Nephron progenitor cell (in vitro differentiated cells): ENCODE measurements at regions not wholly inside any gene's neighbourhood (a gene's known extent, or its start where the extent isn't known, plus 50 kb on each side); places are given as distances from the start of the nearest gene placed in this dataset.

ENCODE experiments used
- DNase-seq: peaks from one replicate; pipeline ENCODE4 v3.0.0; 2021
- H3K27ac Mint-ChIP-seq: 2 replicates; pipeline ENCODE4 v1.8.0; 2021; ENCODE audit warnings: mild to moderate bottlenecking, moderate library complexity, mixed read lengths
- H3K27me3 Mint-ChIP-seq: 2 replicates; pipeline ENCODE4 v1.8.0; 2021; ENCODE audit warnings: mild to moderate bottlenecking, low read depth, mixed read lengths; ENCODE audit not compliant: poor library complexity
- H3K36me3 Mint-ChIP-seq: 2 replicates; pipeline ENCODE4 v1.8.0; 2021; ENCODE audit warnings: low read depth, mixed read lengths
- H3K4me1 Mint-ChIP-seq: 2 replicates; pipeline ENCODE4 v1.8.0; 2021; ENCODE audit warnings: mixed read lengths
- H3K4me3 Mint-ChIP-seq: 2 replicates; pipeline ENCODE4 v1.8.0; 2021; ENCODE audit warnings: mild to moderate bottlenecking, moderate library complexity, mixed read lengths
- H3K9me3 Mint-ChIP-seq: 2 replicates; pipeline ENCODE4 v1.8.0; 2021; ENCODE audit warnings: mild to moderate bottlenecking, moderate library complexity, mixed read lengths
- CTCF ChIP-seq: fragments of 200-600 bp; sonication (generic); IDR thresholded peaks from 2 replicates; pipeline ENCODE4 v1.5.0; 2021; ENCODE audit warnings: antibody characterized with exemption

GRCh38 chrX:126886997-126887396 is 67.5 kb downstream of the PRR32 start:
- Mint-ChIP-seq H3K27ac (no peak overlapping the region), H3K9me3 (peaks cover 37% of the 10 kb centered on the region), H3K4me1 (no peaks in the 10 kb centered on the region), H3K27me3 (no peaks in the 10 kb centered on the region), H3K36me3 (no peaks in the 10 kb centered on the region), H3K4me3 (no peak overlapping the region)
- TF ChIP-seq CTCF: no peak
- DNase-seq: no peak

DNA sequence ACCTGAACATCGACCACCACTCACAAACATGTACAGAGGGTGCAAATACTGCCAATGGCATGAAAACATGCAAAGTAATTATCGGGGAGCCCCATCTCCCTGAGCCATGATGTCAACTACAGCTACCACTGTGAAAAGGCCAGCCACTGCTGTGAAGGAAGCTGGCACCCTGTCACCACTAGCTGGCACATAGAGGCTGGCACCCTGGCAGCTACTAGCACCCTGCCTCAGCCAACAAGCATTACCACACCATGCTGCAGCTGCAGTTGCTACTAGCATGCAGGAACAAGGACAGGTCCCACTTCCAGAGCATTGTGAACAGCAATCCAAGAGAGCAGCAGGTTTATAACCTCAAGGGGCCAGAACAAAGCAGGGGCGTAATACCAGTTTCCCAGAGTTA is 81.4 kb downstream of the PRR32 start:
- Mint-ChIP-seq H3K4me3 (no peak overlapping the region), H3K27ac (no peak overlapping the region), H3K27me3 (peaks cover 4% of the 10 kb centered on the region), H3K9me3 (peaks cover 23% of the 10 kb centered on the region), H3K4me1 (peaks cover 5% of the 10 kb centered on the region), H3K36me3 (peaks cover 7% of the 10 kb centered on the region)
- DNase-seq: no peak
- no peak for TF ChIP-seq CTCF

DNA sequence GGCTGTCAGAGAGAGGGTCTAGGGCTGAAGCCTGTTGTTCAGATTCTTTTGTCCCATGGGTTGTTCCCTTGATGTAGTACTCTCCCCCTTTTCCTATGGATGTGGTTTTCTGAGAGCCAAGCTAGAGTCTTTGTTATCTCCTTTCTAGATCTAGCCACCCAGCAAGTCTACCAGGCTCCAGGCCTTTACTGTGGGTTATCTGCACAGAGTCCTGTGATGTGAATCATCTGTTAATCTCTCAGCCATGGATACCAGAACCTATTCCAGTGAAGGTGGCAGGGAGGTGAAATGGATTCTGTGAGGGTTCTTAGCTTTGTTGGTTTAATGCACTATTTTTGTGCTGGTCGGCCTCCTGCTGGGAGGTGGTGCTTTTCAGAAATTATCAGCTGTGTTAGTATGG is 109.5 kb downstream of the PRR32 start:
- Mint-ChIP-seq H3K9me3 (peaks cover 81% of the 10 kb centered on the region), H3K36me3 (no peaks in the 10 kb centered on the region), H3K4me3 (no peak overlapping the region), H3K27me3 (no peaks in the 10 kb centered on the region), H3K4me1 (no peaks in the 10 kb centered on the region), H3K27ac (no peak overlapping the region)
- no peak for DNase-seq
- TF ChIP-seq CTCF: no peak

GRCh38 chrX:126967225-126967624 is 147.7 kb downstream of the PRR32 start:
- H3K27ac Mint-ChIP-seq: no peak overlapping the region
- H3K9me3 Mint-ChIP-seq: peaks cover 49% of the 10 kb centered on the region
- no peaks in the 10 kb centered on the region for H3K27me3 Mint-ChIP-seq
- no peaks in the 10 kb centered on the region for H3K4me1 Mint-ChIP-seq
- no peak for DNase-seq
- H3K36me3 Mint-ChIP-seq: no peaks in the 10 kb centered on the region
- no peak for TF ChIP-seq CTCF
- no peak overlapping the region for H3K4me3 Mint-ChIP-seq

- Mint-ChIP-seq H3K27me3 (no peaks in the 10 kb centered on the region), H3K36me3 (no peaks in the 10 kb centered on the region), H3K9me3 (peaks cover 9% of the 10 kb centered on the region), H3K4me1 (no peaks in the 10 kb centered on the region), H3K4me3 (no peak overlapping the region), H3K27ac (no peak overlapping the region)
- TF ChIP-seq CTCF: no peak
- DNase-seq: no peak
Observed at GRCh38 chrX:126982158-126982557, 162.6 kb downstream of the PRR32 start.

DNA sequence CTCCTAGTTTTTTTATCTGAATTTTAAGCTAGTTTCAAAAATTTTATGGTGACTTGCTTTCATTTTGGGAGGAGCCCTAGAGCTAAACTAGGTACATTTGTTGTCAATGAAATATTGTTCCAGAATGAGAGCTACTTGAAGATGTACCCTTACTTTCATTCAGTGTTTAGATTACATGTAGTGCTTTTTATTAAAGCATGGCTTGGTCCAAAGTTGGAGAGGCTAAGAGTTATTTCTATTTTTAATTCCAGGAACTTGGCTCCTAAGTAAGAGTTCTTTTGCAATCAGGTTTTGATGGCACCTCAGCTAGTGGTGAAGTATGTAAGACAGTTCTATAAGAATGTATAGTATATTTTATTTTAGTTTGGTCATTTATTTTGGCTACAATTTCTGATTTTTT is 165.5 kb downstream of the PRR32 start:
- Mint-ChIP-seq H3K27ac (no peak overlapping the region), H3K36me3 (no peaks in the 10 kb centered on the region), H3K4me1 (no peaks in the 10 kb centered on the region), H3K9me3 (peaks cover 10% of the 10 kb centered on the region), H3K4me3 (no peak overlapping the region), H3K27me3 (no peaks in the 10 kb centered on the region)
- TF ChIP-seq CTCF: no peak
- DNase-seq: no peak
